ENCODE measurements at regions not wholly inside any gene's neighbourhood (a gene's known extent, or its start where the extent isn't known, plus 50 kb on each side); places are given as distances from the start of the nearest gene placed in this dataset.

- Mint-ChIP-seq H3K4me3 (no peak overlapping the region), H3K9me3 (no peaks in the 10 kb centered on the region), H3K27ac (ENCODE audit: unreplicated experiment) (no peak overlapping the region), H3K4me1 (no peaks in the 10 kb centered on the region), H3K27me3 (ENCODE audit: low read depth) (peaks cover 2% of the 10 kb centered on the region), H3K36me3 (ENCODE audit: low read depth) (no peaks in the 10 kb centered on the region)
- no peak for DNase-seq (ENCODE audit: low read depth, low spot score)
- TF ChIP-seq, protein P1, sequence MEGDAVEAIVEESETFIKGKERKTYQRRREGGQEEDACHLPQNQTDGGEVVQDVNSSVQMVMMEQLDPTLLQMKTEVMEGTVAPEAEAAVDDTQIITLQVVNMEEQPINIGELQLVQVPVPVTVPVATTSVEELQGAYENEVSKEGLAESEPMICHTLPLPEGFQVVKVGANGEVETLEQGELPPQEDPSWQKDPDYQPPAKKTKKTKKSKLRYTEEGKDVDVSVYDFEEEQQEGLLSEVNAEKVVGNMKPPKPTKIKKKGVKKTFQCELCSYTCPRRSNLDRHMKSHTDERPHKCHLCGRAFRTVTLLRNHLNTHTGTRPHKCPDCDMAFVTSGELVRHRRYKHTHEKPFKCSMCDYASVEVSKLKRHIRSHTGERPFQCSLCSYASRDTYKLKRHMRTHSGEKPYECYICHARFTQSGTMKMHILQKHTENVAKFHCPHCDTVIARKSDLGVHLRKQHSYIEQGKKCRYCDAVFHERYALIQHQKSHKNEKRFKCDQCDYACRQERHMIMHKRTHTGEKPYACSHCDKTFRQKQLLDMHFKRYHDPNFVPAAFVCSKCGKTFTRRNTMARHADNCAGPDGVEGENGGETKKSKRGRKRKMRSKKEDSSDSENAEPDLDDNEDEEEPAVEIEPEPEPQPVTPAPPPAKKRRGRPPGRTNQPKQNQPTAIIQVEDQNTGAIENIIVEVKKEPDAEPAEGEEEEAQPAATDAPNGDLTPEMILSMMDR (conservative IDR thresholded peaks at IDR 0.05), result no peak
Observed at GRCh38 chr9:84583866-84584265, 85.7 kb upstream of the NTRK2 start.

DNA sequence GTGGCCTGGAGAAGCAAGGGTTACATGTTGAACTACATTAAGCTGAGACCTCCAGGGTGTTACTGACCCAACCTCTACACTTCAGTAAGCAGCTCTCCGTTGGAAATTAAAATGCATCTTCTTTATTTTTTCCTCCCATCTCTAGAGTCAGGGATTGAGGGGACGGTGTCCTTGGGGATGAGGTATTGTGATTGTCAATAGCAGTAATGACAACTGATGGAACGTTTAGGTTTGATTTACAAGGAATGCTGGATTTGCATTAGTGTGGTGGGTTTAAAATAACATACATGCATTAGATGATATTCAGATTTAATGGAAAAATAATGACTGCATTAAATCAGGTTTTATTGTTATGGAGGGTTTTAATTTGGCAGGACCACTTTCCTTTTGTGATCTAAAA, 82.9 kb upstream of the NTRK2 start:
- Mint-ChIP-seq H3K27me3 (ENCODE audit: low read depth) (peaks cover 2% of the 10 kb centered on the region), H3K27ac (ENCODE audit: unreplicated experiment) (no peak overlapping the region)
- TF ChIP-seq, protein P1 (conservative IDR thresholded peaks at IDR 0.05), result no peak

DNA sequence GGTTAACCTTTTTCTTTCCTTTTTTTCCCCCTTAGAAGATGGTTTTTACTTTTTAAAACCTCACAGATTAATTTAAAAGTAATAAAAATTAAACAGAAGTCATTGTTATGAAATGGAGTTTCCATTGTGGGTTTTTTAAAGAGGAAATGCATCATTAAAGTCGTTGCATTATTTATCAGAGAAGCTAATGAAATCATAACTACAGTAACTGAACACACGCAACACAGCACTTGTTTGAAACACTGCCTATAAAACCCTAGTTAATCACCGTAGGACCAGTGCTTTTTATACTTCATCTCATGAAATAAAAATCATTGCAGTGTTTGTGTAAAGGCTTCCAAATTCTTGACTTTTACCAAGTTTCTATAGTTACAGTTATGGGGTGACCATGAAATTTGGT, 82.4 kb upstream of the NTRK2 start:
- TF ChIP-seq, protein P1 (conservative IDR thresholded peaks at IDR 0.05), result no peak
- DNase-seq (ENCODE audit: low read depth, low spot score), result no peak
- Mint-ChIP-seq H3K27me3 (ENCODE audit: low read depth) (peaks cover 4% of the 10 kb centered on the region), H3K9me3 (no peaks in the 10 kb centered on the region), H3K27ac (ENCODE audit: unreplicated experiment) (no peak overlapping the region), H3K36me3 (ENCODE audit: low read depth) (no peaks in the 10 kb centered on the region), H3K4me3 (no peak overlapping the region), H3K4me1 (no peaks in the 10 kb centered on the region)

More for the DNA sequence above, 82.9 kb upstream of the NTRK2 start:
- Mint-ChIP-seq H3K9me3 (no peaks in the 10 kb centered on the region), H3K4me3 (no peak overlapping the region), H3K36me3 (ENCODE audit: low read depth) (no peaks in the 10 kb centered on the region), H3K4me1 (no peaks in the 10 kb centered on the region)
- no peak for DNase-seq (ENCODE audit: low read depth, low spot score)

DNA sequence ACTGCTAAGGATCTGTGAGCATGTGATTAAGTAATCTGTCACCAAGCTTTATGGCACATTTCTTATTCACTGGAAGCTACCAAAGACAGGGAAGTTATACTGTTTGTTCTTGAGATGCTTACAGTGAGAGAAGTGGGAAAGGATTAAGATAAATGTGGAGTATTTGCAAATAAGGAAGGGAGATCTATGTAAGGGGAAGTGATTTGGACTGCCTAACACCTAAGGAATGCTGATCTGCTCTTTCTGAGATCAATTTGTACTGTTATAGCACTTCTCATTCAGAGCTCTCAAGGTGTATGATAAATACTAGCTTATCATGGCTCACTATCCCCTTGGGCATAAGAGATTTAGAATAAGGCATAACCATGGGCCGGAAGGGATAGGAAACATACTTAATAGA, 80.0 kb upstream of the NTRK2 start:
- no peaks in the 10 kb centered on the region for H3K4me1 Mint-ChIP-seq
- no peak overlapping the region for H3K27ac Mint-ChIP-seq (ENCODE audit: unreplicated experiment)
- H3K4me3 Mint-ChIP-seq, result no peak overlapping the region
- H3K9me3 Mint-ChIP-seq, result no peaks in the 10 kb centered on the region
- DNase-seq (ENCODE audit: low read depth, low spot score), result no peak
- H3K36me3 Mint-ChIP-seq (ENCODE audit: low read depth), result no peaks in the 10 kb centered on the region
- peaks cover 7% of the 10 kb centered on the region for H3K27me3 Mint-ChIP-seq (ENCODE audit: low read depth)
- TF ChIP-seq, protein P1 (conservative IDR thresholded peaks at IDR 0.05), result no peak

- Mint-ChIP-seq H3K4me1 (no peaks in the 10 kb centered on the region), H3K27ac (ENCODE audit: unreplicated experiment) (no peak overlapping the region)
Observed at GRCh38 chr9:84590706-84591105, 78.8 kb upstream of the NTRK2 start.

More at GRCh38 chr9:84590706-84591105, 78.8 kb upstream of the NTRK2 start:
- H3K36me3 Mint-ChIP-seq (ENCODE audit: low read depth), result no peaks in the 10 kb centered on the region
- H3K27me3 Mint-ChIP-seq (ENCODE audit: low read depth), result peaks cover 7% of the 10 kb centered on the region
- H3K9me3 Mint-ChIP-seq, result no peaks in the 10 kb centered on the region
- DNase-seq (ENCODE audit: low read depth, low spot score), result no peak
- TF ChIP-seq, protein P1 (conservative IDR thresholded peaks at IDR 0.05), result no peak
- no peak overlapping the region for H3K4me3 Mint-ChIP-seq

Data from neural crest cell (in vitro differentiated cells).